Ovary (tissue), 7 donors: ENCODE measurements at regions not wholly inside any gene's neighbourhood (a gene's known extent, or its start where the extent isn't known, plus 50 kb on each side); places are given as distances from the start of the nearest gene placed in this dataset.

Experiments used
- DNase-seq, 5 donors: peaks; one replicate each; pipeline ENCODE4 v3.0.0-alpha.2; 2019 to 2020
- H3K27ac ChIP-seq, 2 donors: fragments of 200-600 bp; one replicate each; pipeline versions ENCODE4 v1.5.1 to v1.8.0; 2019 to 2022
- H3K27me3 ChIP-seq: fragments of 200-600 bp; one replicate; pipeline ENCODE4 v1.8.0; 2022
- H3K36me3 ChIP-seq: fragments of 200-600 bp; sonication (generic); one replicate; pipeline ENCODE4 v1.5.1; 2019
- H3K4me1 ChIP-seq: one replicate; pipeline ENCODE4 v1.8.1; 2013; ENCODE audit warnings: mild to moderate bottlenecking, moderate library complexity; ENCODE audit not compliant: insufficient read depth
- H3K4me3 ChIP-seq: fragments of 200-600 bp; sonication (generic); one replicate; pipeline ENCODE4 v1.5.1; 2017
- H3K9me3 ChIP-seq, 2 donors: fragments of 200-600 bp in 1 of 2; sonication (generic) in 1 of 2; one replicate each; pipeline versions ENCODE4 v1.5.1 to v1.8.1; 2013 to 2019; ENCODE audit warnings: mild to moderate bottlenecking in 1 of 2, moderate library complexity in 1 of 2
- CTCF ChIP-seq, 3 donors: fragments of 450-650 bp in 2 of 3; fragments of 200-600 bp in 1 of 3; IDR thresholded peaks; one replicate each; pipeline versions ENCODE4 v1.5.1 to v1.8.0; 2016 to 2022; ENCODE audit warnings: antibody characterized with exemption in 3 of 3, mild to moderate bottlenecking in 1 of 3
- EP300 ChIP-seq: sonication (generic); formaldehyde crosslinking; IDR thresholded peaks from one replicate; pipeline ENCODE4 v1.6.1; 2017; ENCODE audit warnings: antibody characterized with exemption
- POLR2A ChIP-seq: fragments of 450-650 bp; IDR thresholded peaks from one replicate; pipeline ENCODE4 v1.6.1; 2017; ENCODE audit warnings: antibody characterized with exemption, mild to moderate bottlenecking, moderate library complexity
- WGBS, 3 donors: extraction: QIAGEN DNeasy Blood & Tissue Kit in 1 of 3; methylation state at CpG; one replicate each; pipeline versions ENCODE4 v1.1.5 to v1.1.7; 2013 to 2017; 5-methylcytosine and 5-hydroxymethylcytosine counted together
- intact Hi-C, 4 donors: fragments of 100-400 bp; cut with DNase I; formaldehyde crosslinking; loops; one replicate each; pipeline versions ENCODE4 v1.11.0 to v1.15.1; 2022 to 2023
- donor health status: DM: no; HTN: no; CAD: no; lungs with moderate emphysema.
- donor health status: DM: no; HTN: no; CAD: no.
- donor health status: Bipolar disorder and iron deficiency.
- donor health status: DM: no; HTN: no; CAD: no.
- donor health status: DM: yes; HTN: yes; CAD: no.

GRCh38 chr10:124292911-124293615 lies 125.7 kb downstream of the OAT start:
- intact Hi-C loops: no loop called here
- Histone ChIP-seq H3K27me3 (no peaks in the 10 kb centered on the region), H3K36me3 (no peaks in the 10 kb centered on the region), H3K4me1 (no peaks in the 10 kb centered on the region), H3K27ac (no peak overlapping the region), H3K9me3 (no peaks in the 10 kb centered on the region), H3K4me3 (no peak overlapping the region)
- peak in 1 of 5 donors; percentile 16 for DNase-seq
- 84 to 90% (median 88%) methylated on average over 17 of the region's 17 CpGs for WGBS, 3 donors
- TF ChIP-seq CTCF (IDR thresholded peaks at IDR 0.05): no peak
- TF ChIP-seq EP300: no peak
- TF ChIP-seq POLR2A: no peak

- WGBS, 3 donors: 74 to 79% (median 76%) methylated on average over 14 of the region's 14 CpGs
- Histone ChIP-seq H3K4me3 (no peak overlapping the region), H3K27me3 (no peaks in the 10 kb centered on the region), H3K27ac (no peak overlapping the region), H3K4me1 (peaks cover under 1% of the 10 kb centered on the region), H3K9me3 (no peaks in the 10 kb centered on the region), H3K36me3 (no peaks in the 10 kb centered on the region)
- intact Hi-C loops: no loop called here
- TF ChIP-seq CTCF (IDR thresholded peaks at IDR 0.05) (no peak), POLR2A (no peak), EP300 (no peak)
- peak in 1 of 5 donors; percentile 25 for DNase-seq
These were observed 127.6 kb downstream of the OAT start for GRCh38 chr10:124291001-124291701.

- intact Hi-C loops: loop anchor here in 1 of 4 donors (5.0 kb wide), 1 partner anchor 77 kb away; no protein-coding TSS in a partner anchor
- H3K27me3 ChIP-seq: no peaks in the 10 kb centered on the region
- H3K9me3 ChIP-seq: no peaks in the 10 kb centered on the region
- no peak overlapping the region for H3K4me3 ChIP-seq
- no peak overlapping the region for H3K27ac ChIP-seq
- TF ChIP-seq EP300: no peak
- TF ChIP-seq POLR2A: no peak
- no peak for TF ChIP-seq CTCF (IDR thresholded peaks at IDR 0.05)
- WGBS, 3 donors: 58 to 72% (median 58%) methylated on average over 18 of the region's 18 CpGs
- peaks cover 2% of the 10 kb centered on the region for H3K4me1 ChIP-seq
- DNase-seq: peak in 1 of 5 donors; percentile 23
- H3K36me3 ChIP-seq: no peaks in the 10 kb centered on the region
These were observed 128.6 kb downstream of the OAT start for GRCh38 chr10:124289851-124290795.
